K562 (cell line): ENCODE measurements at regions not wholly inside any gene's neighbourhood (a gene's known extent, or its start where the extent isn't known, plus 50 kb on each side); places are given as distances from the start of the nearest gene placed in this dataset.

Experiments
- ATAC-seq: fragments of 200-7000 bp; cut with Tn5 transposase; 3 replicates; pipeline ENCODE4 v1.9.1; 2020; ENCODE audit warnings: moderate library complexity
- BruUV-seq: library from RNA; stranded (reverse); fragments of 400-500 nt; replicated peaks from 2 replicates; lab custom pipeline; 2021; lab: Mats Ljungman, UMichigan
- CTCF ChIA-PET: fragments of 300-600 bp; formaldehyde crosslinking; extraction: SDS; loops from one replicate; lab custom pipeline; 2021; ENCODE audit warnings: low intra/inter-chr PET ratio; lab: Yijun Ruan, JAX
- POLR2A ChIA-PET: fragments of 300-600, 350-650 bp; sonication (Branson Sonifier 250); formaldehyde crosslinking; extraction: SDS; loops from one replicate; lab custom pipeline; 2021; ENCODE audit warnings: antibody characterized with exemption, inconsistent platforms; lab: Yijun Ruan, JAX
- DNase-seq, 4 experiments: peaks; one replicate each; pipeline versions ENCODE4 v3.0.0 to v3.0.0-alpha.2; 2011 to 2018; ENCODE audit warnings: low spot score in 3 of 4, mixed read lengths in 3 of 4; ENCODE audit errors: extremely low read depth in 1 of 4
- FAIRE-seq: peaks from 2 replicates; lab custom pipeline; 2011; peaks lifted over from hg19 to GRCh38; lab: Jason Lieb, UNC
- H2AFZ ChIP-seq: 2 replicates; pipeline ENCODE4 v1.6.0; 2011; ENCODE audit warnings: low read depth, low read length, control low read depth, inconsistent platforms
- H3K27ac ChIP-seq: fragments of 200-600 bp; 3 replicates; pipeline ENCODE4 v1.8.0; 2011; ENCODE audit warnings: low read depth, mild to moderate bottlenecking, control low read depth, inconsistent platforms, low read length, moderate library complexity, mixed read lengths; ENCODE audit errors: extremely low read depth
- H3K27me3 ChIP-seq, 2 experiments: fragments of 300-600 bp in 1 of 2; 2 replicates in 1 of 2; 3 replicates in 1 of 2; pipeline versions ENCODE4 v1.6.0 to v1.8.0; 2011; ENCODE audit warnings: inconsistent platforms in 2 of 2, low read length in 2 of 2, mild to moderate bottlenecking in 1 of 2, mixed read lengths in 1 of 2, moderate library complexity in 1 of 2; ENCODE audit not compliant: control insufficient read depth in 2 of 2, insufficient read depth in 2 of 2
- H3K36me3 ChIP-seq: fragments of 300-600 bp; 3 replicates; pipeline ENCODE4 v1.8.0; 2011; ENCODE audit warnings: mild to moderate bottlenecking, low read length, inconsistent platforms; ENCODE audit not compliant: control insufficient read depth, insufficient read depth
- H3K4me1 ChIP-seq, 2 experiments: fragments of 200-600 bp in 1 of 2; replicated peaks in 1 of 2; 2 replicates in 1 of 2; 3 replicates in 1 of 2; pipeline versions ENCODE4 v1.5.1 to v1.8.0; 2011; ENCODE audit warnings: inconsistent platforms in 2 of 2, low read length in 2 of 2, mild to moderate bottlenecking in 1 of 2, mixed read lengths in 1 of 2, moderate library complexity in 1 of 2; ENCODE audit not compliant: control insufficient read depth in 2 of 2, insufficient read depth in 2 of 2
- H3K4me2 ChIP-seq: 2 replicates; pipeline ENCODE4 v1.6.1; 2011; ENCODE audit warnings: low read length, control low read depth, inconsistent platforms, mixed read lengths; ENCODE audit not compliant: insufficient read depth
- H3K4me3 ChIP-seq: fragments of 200-600 bp; sonication (generic), shearing (Covaris generic); 2 replicates; pipeline ENCODE4 v1.5.1; 2016; ENCODE audit warnings: control low read depth, inconsistent platforms
- H3K79me2 ChIP-seq: fragments of 200-600 bp; 3 replicates; pipeline ENCODE4 v1.8.0; 2011; ENCODE audit warnings: low read length, inconsistent platforms; ENCODE audit not compliant: control insufficient read depth, insufficient read depth
- H3K9ac ChIP-seq, 2 experiments: 2 replicates each; pipeline versions ENCODE4 v1.6.0 to v1.6.1; 2011; ENCODE audit warnings: low read depth in 2 of 2, low read length in 2 of 2, control low read depth in 1 of 2, inconsistent platforms in 1 of 2, mild to moderate bottlenecking in 1 of 2, mixed read lengths in 1 of 2; ENCODE audit not compliant: insufficient read depth in 1 of 2
- H3K9me1 ChIP-seq: one replicate; pipeline ENCODE4 v1.6.0; 2011; ENCODE audit warnings: inconsistent platforms, mild to moderate bottlenecking, low read length, moderate library complexity; ENCODE audit not compliant: control insufficient read depth, insufficient read depth
- H3K9me3 ChIP-seq: replicated peaks from 2 replicates; pipeline ENCODE4 v1.5.1; 2011; ENCODE audit warnings: low read depth, low read length, inconsistent platforms; ENCODE audit not compliant: control insufficient read depth, insufficient read depth
- H4K20me1 ChIP-seq: replicated peaks from 2 replicates; pipeline ENCODE4 v1.6.1; 2011; ENCODE audit warnings: low read length, inconsistent platforms, mixed read lengths; ENCODE audit not compliant: control insufficient read depth, insufficient read depth
- DNMT1 ChIP-seq: fragments of 450-650 bp; IDR thresholded peaks from 2 replicates; pipeline ENCODE4 v1.6.1; 2016; ENCODE audit warnings: antibody characterized with exemption, mild to moderate bottlenecking
- HIVEP1 ChIP-seq: fragments of 250-450 bp; sonication (Bioruptor Pico); IDR thresholded peaks from 2 replicates; pipeline ENCODE4 v1.4.0; 2020; ENCODE audit warnings: mild to moderate bottlenecking
- KLF16 ChIP-seq: IDR thresholded peaks from 2 replicates; pipeline ENCODE4 v1.6.1; 2016; ENCODE audit warnings: antibody characterized with exemption
- MBD2 ChIP-seq: sonication (generic); IDR thresholded peaks from 2 replicates; pipeline ENCODE4 v1.6.1; 2016; ENCODE audit warnings: low read depth, borderline replicate concordance
- NCOA1 ChIP-seq: fragments of 450-650 bp; IDR thresholded peaks from 2 replicates; pipeline ENCODE4 v1.6.1; 2016; ENCODE audit warnings: low read depth
- NR3C1 ChIP-seq: sonication (generic); formaldehyde crosslinking; IDR thresholded peaks from 2 replicates; pipeline ENCODE4 v1.8.1; 2022; ENCODE audit warnings: missing genetic modification reagents
- ZNF589 ChIP-seq: fragments of 200-800 bp; sonication (Bioruptor generic); IDR thresholded peaks from 2 replicates; pipeline ENCODE4 v1.6.1; 2016; ENCODE audit warnings: low read depth, missing genetic modification characterization, missing compliant biosample characterization
- WGBS: fragments of 100-300 bp; shearing (Covaris generic); methylation state at CpG from one replicate; pipeline ENCODE4 v1.1.6; 2016; ENCODE audit warnings: low coverage, mixed read lengths; ENCODE audit not compliant: insufficient coverage; ENCODE audit errors: missing lambda C conversion rate; 5-methylcytosine and 5-hydroxymethylcytosine counted together
- in situ Hi-C: fragments of 300-500 bp; cut with MboI; formaldehyde crosslinking; loops from 4 replicates; pipeline ENCODE4 v1.15.0; 2018; ENCODE audit warnings: inconsistent platforms, mixed read lengths
- intact Hi-C: fragments of 100-400 bp; cut with micrococcal nuclease; formaldehyde crosslinking; loops from 2 replicates; pipeline ENCODE4 v1.14.2; 2022
- TF ChIP-seq, protein P1 (sequence below): sonication (generic); formaldehyde crosslinking; IDR thresholded peaks from 2 replicates; pipeline ENCODE4 v1.5.0; 2020; ENCODE audit warnings: missing genetic modification reagents
- TF ChIP-seq, protein P2 (sequence below): fragments of 450-650 bp; IDR thresholded peaks from 2 replicates; pipeline ENCODE4 v1.6.1; 2017; ENCODE audit warnings: antibody characterized with exemption

DNA sequence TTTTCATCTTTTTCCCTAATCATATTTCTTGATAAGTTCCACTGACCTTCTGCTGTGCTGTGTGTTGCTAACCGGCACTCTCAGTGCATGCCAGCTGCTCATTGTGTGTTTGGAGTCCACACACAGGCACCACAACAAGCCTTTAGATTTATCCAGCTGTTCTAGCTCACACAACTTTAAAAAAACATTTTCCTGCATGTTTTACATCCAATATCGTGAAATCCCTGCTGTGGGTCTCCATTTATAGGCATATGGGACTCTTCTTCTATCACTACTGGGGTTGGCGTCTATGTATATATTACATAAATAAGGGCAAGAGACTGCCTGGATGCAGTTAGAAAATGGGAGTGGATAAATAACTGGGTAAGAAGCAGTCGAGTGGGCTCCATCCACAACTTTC is 183.6 kb upstream of the ADARB2 start:
- no peaks in the 10 kb centered on the region for H3K9me1 ChIP-seq
- in situ Hi-C loops, result no loop called here
- BruUV-seq, result no TSS peak
- CTCF ChIA-PET, result no interaction called here
- ATAC-seq (no peak), FAIRE-seq (no peak), DNase-seq (no peak)
- no peaks in the 10 kb centered on the region for H3K4me1 ChIP-seq
- H3K9ac ChIP-seq, result no peak overlapping the region
- POLR2A ChIA-PET, result no interaction called here
- no peak overlapping the region for H3K4me3 ChIP-seq
- 2% methylated on average over 4 of the region's 4 CpGs for WGBS
- no peaks in the 10 kb centered on the region for H3K79me2 ChIP-seq
- no peak overlapping the region for H3K27ac ChIP-seq
- no peaks in the 10 kb centered on the region for H3K9me3 ChIP-seq
- intact Hi-C loops, result no loop called here
- H4K20me1 ChIP-seq, result no peaks in the 10 kb centered on the region
- no peak for TF ChIP-seq NCOA1
- TF ChIP-seq, protein P1, sequence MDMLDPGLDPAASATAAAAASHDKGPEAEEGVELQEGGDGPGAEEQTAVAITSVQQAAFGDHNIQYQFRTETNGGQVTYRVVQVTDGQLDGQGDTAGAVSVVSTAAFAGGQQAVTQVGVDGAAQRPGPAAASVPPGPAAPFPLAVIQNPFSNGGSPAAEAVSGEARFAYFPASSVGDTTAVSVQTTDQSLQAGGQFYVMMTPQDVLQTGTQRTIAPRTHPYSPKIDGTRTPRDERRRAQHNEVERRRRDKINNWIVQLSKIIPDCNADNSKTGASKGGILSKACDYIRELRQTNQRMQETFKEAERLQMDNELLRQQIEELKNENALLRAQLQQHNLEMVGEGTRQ, result no peak
- TF ChIP-seq ZNF589 (CRISPR knock-in tag), result no peak
- no peak for TF ChIP-seq DNMT1
- TF ChIP-seq, protein P2, sequence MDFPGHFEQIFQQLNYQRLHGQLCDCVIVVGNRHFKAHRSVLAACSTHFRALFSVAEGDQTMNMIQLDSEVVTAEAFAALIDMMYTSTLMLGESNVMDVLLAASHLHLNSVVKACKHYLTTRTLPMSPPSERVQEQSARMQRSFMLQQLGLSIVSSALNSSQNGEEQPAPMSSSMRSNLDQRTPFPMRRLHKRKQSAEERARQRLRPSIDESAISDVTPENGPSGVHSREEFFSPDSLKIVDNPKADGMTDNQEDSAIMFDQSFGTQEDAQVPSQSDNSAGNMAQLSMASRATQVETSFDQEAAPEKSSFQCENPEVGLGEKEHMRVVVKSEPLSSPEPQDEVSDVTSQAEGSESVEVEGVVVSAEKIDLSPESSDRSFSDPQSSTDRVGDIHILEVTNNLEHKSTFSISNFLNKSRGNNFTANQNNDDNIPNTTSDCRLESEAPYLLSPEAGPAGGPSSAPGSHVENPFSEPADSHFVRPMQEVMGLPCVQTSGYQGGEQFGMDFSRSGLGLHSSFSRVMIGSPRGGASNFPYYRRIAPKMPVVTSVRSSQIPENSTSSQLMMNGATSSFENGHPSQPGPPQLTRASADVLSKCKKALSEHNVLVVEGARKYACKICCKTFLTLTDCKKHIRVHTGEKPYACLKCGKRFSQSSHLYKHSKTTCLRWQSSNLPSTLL, result no peak
- no peak for TF ChIP-seq HIVEP1 (CRISPR knock-in tag)
- TF ChIP-seq MBD2, result no peak
- no peak for TF ChIP-seq KLF16
- TF ChIP-seq NR3C1 (CRISPR knock-in tag), result no peak
- H3K36me3 ChIP-seq, result no peaks in the 10 kb centered on the region
- H3K27me3 ChIP-seq, result 0 out of 5 replicates have a peak, but pooled peaks cover 0 to 6% of the 10 kb centered on the region in 2 experiments
- no peak overlapping the region for H3K4me2 ChIP-seq
- H2AFZ ChIP-seq, result no peak overlapping the region
